ENCODE measurements at regions not wholly inside any gene's neighbourhood (a gene's known extent, or its start where the extent isn't known, plus 50 kb on each side); places are given as distances from the start of the nearest gene placed in this dataset.

DNA sequence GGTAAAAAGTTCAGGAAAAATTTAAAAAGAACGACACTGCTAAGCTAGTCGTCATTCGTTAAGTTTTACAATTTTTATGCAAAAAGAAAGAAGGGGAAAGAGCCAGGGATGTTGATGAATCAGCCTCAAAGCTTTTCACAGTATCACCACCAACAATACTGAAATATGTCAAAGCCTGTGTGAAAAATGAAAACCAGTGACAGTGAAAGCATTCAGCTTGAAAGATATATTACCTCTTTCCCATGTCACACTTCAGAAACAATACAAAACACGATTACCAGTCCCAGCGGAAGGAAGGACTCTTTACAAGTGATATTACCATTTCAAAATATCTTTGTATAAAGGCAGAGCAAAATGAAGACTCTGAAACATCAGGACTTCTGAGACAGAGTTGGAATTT, 489.2 kb downstream of the EPHA7 start:
- TF ChIP-seq TAF1 (IDR thresholded peaks at IDR 0.05; ENCODE audit: borderline replicate concordance, low read depth, low read length) (no peak), NRF1 (conservative IDR thresholded peaks at IDR 0.05; ENCODE audit: low read depth, low read length) (no peak), POLR2A (IDR thresholded peaks at IDR 0.05; ENCODE audit: low read depth, low read length) (no peak)
- TF ChIP-seq, protein P1, sequence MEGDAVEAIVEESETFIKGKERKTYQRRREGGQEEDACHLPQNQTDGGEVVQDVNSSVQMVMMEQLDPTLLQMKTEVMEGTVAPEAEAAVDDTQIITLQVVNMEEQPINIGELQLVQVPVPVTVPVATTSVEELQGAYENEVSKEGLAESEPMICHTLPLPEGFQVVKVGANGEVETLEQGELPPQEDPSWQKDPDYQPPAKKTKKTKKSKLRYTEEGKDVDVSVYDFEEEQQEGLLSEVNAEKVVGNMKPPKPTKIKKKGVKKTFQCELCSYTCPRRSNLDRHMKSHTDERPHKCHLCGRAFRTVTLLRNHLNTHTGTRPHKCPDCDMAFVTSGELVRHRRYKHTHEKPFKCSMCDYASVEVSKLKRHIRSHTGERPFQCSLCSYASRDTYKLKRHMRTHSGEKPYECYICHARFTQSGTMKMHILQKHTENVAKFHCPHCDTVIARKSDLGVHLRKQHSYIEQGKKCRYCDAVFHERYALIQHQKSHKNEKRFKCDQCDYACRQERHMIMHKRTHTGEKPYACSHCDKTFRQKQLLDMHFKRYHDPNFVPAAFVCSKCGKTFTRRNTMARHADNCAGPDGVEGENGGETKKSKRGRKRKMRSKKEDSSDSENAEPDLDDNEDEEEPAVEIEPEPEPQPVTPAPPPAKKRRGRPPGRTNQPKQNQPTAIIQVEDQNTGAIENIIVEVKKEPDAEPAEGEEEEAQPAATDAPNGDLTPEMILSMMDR (IDR thresholded peaks at IDR 0.05 in 2 of 3, conservative IDR thresholded peaks at IDR 0.05 in 1 of 3; ENCODE audit: control insufficient read depth in 2 of 3, extremely low read depth in 1 of 3, insufficient read depth in 1 of 3, low read depth in 3 of 3, low read length in 3 of 3), result no peak

All from GM12878 (cell line).